Ishikawa (cell line): ENCODE measurements at regions not wholly inside any gene's neighbourhood (a gene's known extent, or its start where the extent isn't known, plus 50 kb on each side); places are given as distances from the start of the nearest gene placed in this dataset.
A peak's percentile ranks its signal among the peaks of the same experiment; 100 is the strongest.

ENCODE experiments used
- CEBPB ChIP-seq: IDR thresholded peaks from 2 replicates; pipeline ENCODE4 v1.6.1; 2012
- CREB1 ChIP-seq: IDR thresholded peaks from 2 replicates; pipeline ENCODE4 v1.6.1; 2012; ENCODE audit warnings: low read depth
- EP300 ChIP-seq: IDR thresholded peaks from 2 replicates; pipeline ENCODE4 v1.6.1; 2012; ENCODE audit warnings: borderline replicate concordance
- FOXM1 ChIP-seq: IDR thresholded peaks from 2 replicates; pipeline ENCODE4 v1.6.1; 2012; ENCODE audit warnings: low read depth, borderline replicate concordance
- MAX ChIP-seq: IDR thresholded peaks from 2 replicates; pipeline ENCODE4 v1.6.1; 2012
- NFIC ChIP-seq: IDR thresholded peaks from 2 replicates; pipeline ENCODE4 v1.6.1; 2012
- RAD21 ChIP-seq: IDR thresholded peaks from 2 replicates; pipeline ENCODE4 v1.6.1; 2012; ENCODE audit warnings: low read depth
- REST ChIP-seq: IDR thresholded peaks from 2 replicates; pipeline ENCODE4 v1.6.1; 2012; ENCODE audit warnings: low read depth, mild to moderate bottlenecking
- TAF1 ChIP-seq: IDR thresholded peaks from 2 replicates; pipeline ENCODE4 v1.6.1; 2012; ENCODE audit warnings: low read depth, mild to moderate bottlenecking
- TCF12 ChIP-seq: IDR thresholded peaks from 2 replicates; pipeline ENCODE4 v1.6.1; 2012; ENCODE audit warnings: low read depth
- TEAD4 ChIP-seq: IDR thresholded peaks from 2 replicates; pipeline ENCODE4 v1.6.1; 2012
- USF1 ChIP-seq: IDR thresholded peaks from 2 replicates; pipeline ENCODE4 v1.6.1; 2012
- YY1 ChIP-seq: IDR thresholded peaks from 2 replicates; pipeline ENCODE4 v1.6.1; 2012; ENCODE audit warnings: low read depth
- ZBTB7A ChIP-seq: IDR thresholded peaks from 2 replicates; pipeline ENCODE4 v1.6.1; 2012; ENCODE audit warnings: low read depth

- TF ChIP-seq TAF1 (no peak), CREB1 (no peak), REST (no peak), CEBPB (peak; percentile 48; the same call in 1 of the 2 replicates), MAX (no peak), TEAD4 (no peak), NFIC (no peak), RAD21 (no peak), ZBTB7A (no peak), USF1 (no peak), FOXM1 (no peak), TCF12 (no peak), EP300 (no peak), YY1 (no peak)
These were observed 210.9 kb downstream of the EXOC5 start for GRCh38 chr14:57057803-57058202.
